Chondrocyte (in vitro differentiated cells): ENCODE measurements at regions not wholly inside any gene's neighbourhood (a gene's known extent, or its start where the extent isn't known, plus 50 kb on each side); places are given as distances from the start of the nearest gene placed in this dataset.
A peak's percentile ranks its signal among the peaks of the same experiment; 100 is the strongest.

Experiments
- DNase-seq: peaks from one replicate; pipeline ENCODE4 v3.0.0; 2021; ENCODE audit warnings: mixed read lengths, low spot score
- H3K27ac Mint-ChIP-seq: one replicate; pipeline ENCODE4 v1.8.0; 2021; ENCODE audit warnings: mild to moderate bottlenecking, moderate library complexity, mixed read lengths; ENCODE audit not compliant: unreplicated experiment
- H3K27me3 Mint-ChIP-seq: 2 replicates; pipeline ENCODE4 v1.8.0; 2021; ENCODE audit warnings: low read depth, mixed read lengths
- H3K36me3 Mint-ChIP-seq: 2 replicates; pipeline ENCODE4 v1.8.0; 2021; ENCODE audit warnings: low read depth, mixed read lengths
- H3K4me1 Mint-ChIP-seq: 2 replicates; pipeline ENCODE4 v1.8.0; 2021; ENCODE audit warnings: low read depth, mild to moderate bottlenecking, mixed read lengths
- H3K4me3 Mint-ChIP-seq: one replicate; pipeline ENCODE4 v1.8.0; 2021; ENCODE audit warnings: mild to moderate bottlenecking, moderate library complexity, mixed read lengths; ENCODE audit not compliant: unreplicated experiment
- H3K9me3 Mint-ChIP-seq: 2 replicates; pipeline ENCODE4 v1.8.0; 2021; ENCODE audit warnings: low read depth, mixed read lengths
- CTCF ChIP-seq: fragments of 200-600 bp; sonication (generic); IDR thresholded peaks from 2 replicates; pipeline ENCODE4 v1.5.0; 2021; ENCODE audit warnings: antibody characterized with exemption, mild to moderate bottlenecking, moderate library complexity

GRCh38 chr20:22757424-22758183, 173.2 kb upstream of the FOXA2 start:
- peaks cover 63% of the 10 kb centered on the region for H3K4me1 Mint-ChIP-seq
- no peaks in the 10 kb centered on the region for H3K36me3 Mint-ChIP-seq
- no peaks in the 10 kb centered on the region for H3K27me3 Mint-ChIP-seq
- peak overlapping the region; percentile 79 for H3K27ac Mint-ChIP-seq
- DNase-seq = no peak
- H3K4me3 Mint-ChIP-seq = no peak overlapping the region
- H3K9me3 Mint-ChIP-seq = no peaks in the 10 kb centered on the region
- no peak for TF ChIP-seq CTCF

- no peaks in the 10 kb centered on the region for H3K9me3 Mint-ChIP-seq
- H3K27me3 Mint-ChIP-seq = no peaks in the 10 kb centered on the region
- H3K36me3 Mint-ChIP-seq = no peaks in the 10 kb centered on the region
- H3K4me3 Mint-ChIP-seq = no peak overlapping the region
- no peak for TF ChIP-seq CTCF
- peak overlapping the region; percentile 79 for H3K27ac Mint-ChIP-seq
- DNase-seq = no peak
- H3K4me1 Mint-ChIP-seq = peaks cover 69% of the 10 kb centered on the region
These were observed 174.4 kb upstream of the FOXA2 start for GRCh38 chr20:22758815-22759214.

GRCh38 chr20:22762576-22763256, 178.3 kb upstream of the FOXA2 start:
- H3K9me3 Mint-ChIP-seq = no peaks in the 10 kb centered on the region
- peaks cover 75% of the 10 kb centered on the region for H3K4me1 Mint-ChIP-seq
- no peaks in the 10 kb centered on the region for H3K27me3 Mint-ChIP-seq
- DNase-seq = no peak
- no peak for TF ChIP-seq CTCF
- peak overlapping the region; percentile 6 for H3K4me3 Mint-ChIP-seq
- peak overlapping the region; percentile 92 for H3K27ac Mint-ChIP-seq
- H3K36me3 Mint-ChIP-seq = no peaks in the 10 kb centered on the region

GRCh38 chr20:22763257-22763906, 179.0 kb upstream of the FOXA2 start:
- Mint-ChIP-seq H3K27ac (peak overlapping the region; percentile 92), H3K27me3 (no peaks in the 10 kb centered on the region), H3K4me3 (peak overlapping the region; percentile 6), H3K36me3 (no peaks in the 10 kb centered on the region), H3K9me3 (no peaks in the 10 kb centered on the region), H3K4me1 (peaks cover 75% of the 10 kb centered on the region)
- peak; percentile 29 for TF ChIP-seq CTCF
- DNase-seq = no peak
